SK-N-SH (cell line): ENCODE measurements at regions not wholly inside any gene's neighbourhood (a gene's known extent, or its start where the extent isn't known, plus 50 kb on each side); places are given as distances from the start of the nearest gene placed in this dataset.

Experiments
- CTCF ChIA-PET: fragments of 300-600, 350-600 bp; formaldehyde crosslinking; extraction: SDS; loops from one replicate; lab custom pipeline; 2021; lab: Yijun Ruan, JAX
- POLR2A ChIA-PET: fragments of 350-600 bp; sonication (Branson Sonifier 250); formaldehyde crosslinking; extraction: SDS; loops from one replicate; lab custom pipeline; 2020; ENCODE audit warnings: antibody characterized with exemption, inconsistent platforms; lab: Yijun Ruan, JAX
- DNase-seq: peaks from one replicate; pipeline ENCODE4 v3.0.0; 2012
- H2AFZ ChIP-seq: fragments of 200-600 bp; sonication (generic); 2 replicates; pipeline ENCODE4 v1.8.1; 2016; ENCODE audit warnings: antibody characterized with exemption, mild to moderate bottlenecking, low read depth
- H3F3A ChIP-seq: fragments of 200-600 bp; sonication (generic); replicated peaks from 2 replicates; pipeline ENCODE3; 2016; ENCODE audit warnings: antibody characterized with exemption, mild to moderate bottlenecking; ENCODE audit not compliant: insufficient read depth
- H3K27ac ChIP-seq, 2 experiments: fragments of 200-500 bp in 1 of 2; fragments of 200-600 bp in 1 of 2; sonication (Bioruptor generic) in 1 of 2; sonication (generic), shearing (Covaris generic) in 1 of 2; 2 replicates each; pipeline versions ENCODE4 v1.5.1 to v1.6.1; 2014 to 2016; ENCODE audit warnings: low read depth in 2 of 2, inconsistent platforms in 1 of 2, low read length in 1 of 2, mild to moderate bottlenecking in 1 of 2, mixed read lengths in 1 of 2
- H3K27me3 ChIP-seq: fragments of 200-600 bp; sonication (generic), shearing (Covaris generic); 2 replicates; pipeline ENCODE4 v1.6.1; 2016; ENCODE audit warnings: mixed run types; ENCODE audit not compliant: insufficient read depth
- H3K36me3 ChIP-seq, 2 experiments: fragments of 200-500 bp in 1 of 2; fragments of 200-600 bp in 1 of 2; sonication (Bioruptor generic) in 1 of 2; sonication (generic) in 1 of 2; replicated peaks in 1 of 2; 2 replicates each; pipeline versions ENCODE3 to v1.5.1; 2014 to 2016; ENCODE audit warnings: low read length in 1 of 2, mild to moderate bottlenecking in 1 of 2; ENCODE audit not compliant: insufficient read depth in 2 of 2, control insufficient read depth in 1 of 2
- H3K4me1 ChIP-seq, 2 experiments: fragments of 200-500 bp in 1 of 2; fragments of 200-600 bp in 1 of 2; sonication (Bioruptor generic) in 1 of 2; sonication (generic), shearing (Covaris generic) in 1 of 2; 2 replicates each; pipeline versions ENCODE4 v1.5.1 to v1.6.1; 2014 to 2016; ENCODE audit warnings: low read depth in 1 of 2, low read length in 1 of 2, mixed run types in 1 of 2; ENCODE audit not compliant: insufficient read depth in 2 of 2, control insufficient read depth in 1 of 2
- H3K4me2 ChIP-seq: fragments of 200-600 bp; sonication (generic), shearing (Covaris generic); 2 replicates; pipeline ENCODE4 v1.6.1; 2017; ENCODE audit warnings: mixed run types
- H3K4me3 ChIP-seq, 2 experiments: fragments of 200-500 bp in 1 of 2; fragments of 200-600 bp in 1 of 2; sonication (Bioruptor generic) in 1 of 2; sonication (generic), shearing (Covaris generic) in 1 of 2; 2 replicates each; pipeline versions ENCODE4 v1.5.1 to v1.8.1; 2014 to 2016; ENCODE audit warnings: low read depth in 2 of 2, inconsistent platforms in 1 of 2, low read length in 1 of 2, mild to moderate bottlenecking in 1 of 2, mixed read lengths in 1 of 2, moderate library complexity in 1 of 2
- H3K79me2 ChIP-seq: fragments of 200-600 bp; sonication (generic); 2 replicates; pipeline ENCODE4 v1.8.1; 2017; ENCODE audit warnings: mild to moderate bottlenecking; ENCODE audit not compliant: insufficient read depth
- H3K9ac ChIP-seq: fragments of 200-600 bp; sonication (generic); 2 replicates; pipeline ENCODE4 v1.6.1; 2017; ENCODE audit warnings: mixed run types
- H3K9me2 ChIP-seq: fragments of 200-600 bp; sonication (generic); 2 replicates; pipeline ENCODE4 v1.6.1; 2017; ENCODE audit warnings: mixed run types
- H3K9me3 ChIP-seq: fragments of 200-600 bp; sonication (generic); 2 replicates; pipeline ENCODE4 v1.6.1; 2017; ENCODE audit warnings: mixed run types, mild to moderate bottlenecking, moderate library complexity
- H4K20me1 ChIP-seq: fragments of 200-600 bp; sonication (generic); 2 replicates; pipeline ENCODE4 v1.6.1; 2017; ENCODE audit warnings: mild to moderate bottlenecking, mixed run types; ENCODE audit not compliant: insufficient read depth
- ELF1 ChIP-seq: IDR thresholded peaks from 2 replicates; pipeline ENCODE4 v1.4.0; 2012
- EP300 ChIP-seq, 2 experiments: IDR thresholded peaks; 2 replicates each; pipeline versions ENCODE4 v1.4.0 to v1.6.1; 2012; ENCODE audit warnings: borderline replicate concordance in 1 of 2, low read depth in 1 of 2, low read length in 1 of 2
- EZH2phosphoT487 ChIP-seq: fragments of 200-600 bp; sonication (generic); IDR thresholded peaks from 2 replicates; pipeline ENCODE4 v1.6.1; 2017; ENCODE audit warnings: low read depth, mixed run types, mild to moderate bottlenecking, antibody characterized with exemption, moderate library complexity, borderline replicate concordance
- FOXJ3 ChIP-seq: sonication (generic); formaldehyde crosslinking; IDR thresholded peaks from 2 replicates; pipeline ENCODE4 v1.5.1; 2020; ENCODE audit warnings: mild to moderate bottlenecking, missing genetic modification reagents
- GABPA ChIP-seq: IDR thresholded peaks from 2 replicates; pipeline ENCODE4 v1.4.0; 2012; ENCODE audit warnings: low read depth, mild to moderate bottlenecking
- GATA2 ChIP-seq: sonication (generic); formaldehyde crosslinking; IDR thresholded peaks from 2 replicates; pipeline ENCODE4 v1.5.0; 2020; ENCODE audit warnings: mild to moderate bottlenecking, missing genetic modification reagents
- MEF2A ChIP-seq: IDR thresholded peaks from 2 replicates; pipeline ENCODE4 v1.4.0; 2012; ENCODE audit warnings: low read depth, borderline replicate concordance
- NFIC ChIP-seq: IDR thresholded peaks from 2 replicates; pipeline ENCODE4 v1.4.0; 2012; ENCODE audit warnings: borderline replicate concordance
- NRF1 ChIP-seq: IDR thresholded peaks from 2 replicates; pipeline ENCODE4 v1.6.1; 2012; ENCODE audit warnings: low read depth, mild to moderate bottlenecking, low read length
- RCOR1 ChIP-seq: fragments of 150-350 bp; IDR thresholded peaks from 2 replicates; pipeline ENCODE4 v1.6.1; 2017; ENCODE audit warnings: antibody characterized with exemption, low read length
- RFX5 ChIP-seq: IDR thresholded peaks from 2 replicates; pipeline ENCODE4 v1.6.1; 2012; ENCODE audit warnings: mild to moderate bottlenecking, improper control_type of control experiment, low read length
- RXRA ChIP-seq: IDR thresholded peaks from 2 replicates; pipeline ENCODE4 v1.4.0; 2012; ENCODE audit warnings: low read depth, mild to moderate bottlenecking, borderline replicate concordance
- SIN3A ChIP-seq: IDR thresholded peaks from 2 replicates; pipeline ENCODE4 v1.6.1; 2012; ENCODE audit warnings: low read depth, mild to moderate bottlenecking, low read length, moderate library complexity, borderline replicate concordance
- SMC3 ChIP-seq: IDR thresholded peaks from 2 replicates; pipeline ENCODE4 v1.6.1; 2012; ENCODE audit warnings: low read depth, low read length, improper control_type of control experiment
- TCF12 ChIP-seq: IDR thresholded peaks from 2 replicates; pipeline ENCODE4 v1.4.0; 2012
- TEAD4 ChIP-seq: IDR thresholded peaks from 2 replicates; pipeline ENCODE4 v1.4.0; 2012; ENCODE audit warnings: mild to moderate bottlenecking, borderline replicate concordance; ENCODE audit not compliant: insufficient read depth
- YY1 ChIP-seq: IDR thresholded peaks from 2 replicates; pipeline ENCODE4 v1.4.0; 2012; ENCODE audit warnings: low read depth, mild to moderate bottlenecking
- WGBS: methylation state at CpG from one replicate; pipeline ENCODE4 v1.1.6; 2017; ENCODE audit warnings: low lambda C conversion rate; 5-methylcytosine and 5-hydroxymethylcytosine counted together
- TF ChIP-seq, protein P1 (sequence below): IDR thresholded peaks from 2 replicates; pipeline ENCODE4 v1.4.0; 2012; ENCODE audit warnings: low read depth, borderline replicate concordance
- TF ChIP-seq, protein P2 (sequence below): IDR thresholded peaks from 2 replicates; pipeline ENCODE4 v1.4.0; 2012; ENCODE audit warnings: low read depth
- TF ChIP-seq, protein P3 (sequence below): IDR thresholded peaks from 2 replicates; pipeline ENCODE4; 2012
- TF ChIP-seq, protein P4 (sequence below): fragments of 150-350 bp; IDR thresholded peaks from 2 replicates; pipeline ENCODE4 v1.6.1; 2016; ENCODE audit warnings: mild to moderate bottlenecking, low read depth, low read length
- TF ChIP-seq, protein P5 (sequence below): IDR thresholded peaks from 2 replicates; pipeline ENCODE4 v1.6.1; 2012; ENCODE audit warnings: mild to moderate bottlenecking, low read depth, low read length, moderate library complexity

DNA sequence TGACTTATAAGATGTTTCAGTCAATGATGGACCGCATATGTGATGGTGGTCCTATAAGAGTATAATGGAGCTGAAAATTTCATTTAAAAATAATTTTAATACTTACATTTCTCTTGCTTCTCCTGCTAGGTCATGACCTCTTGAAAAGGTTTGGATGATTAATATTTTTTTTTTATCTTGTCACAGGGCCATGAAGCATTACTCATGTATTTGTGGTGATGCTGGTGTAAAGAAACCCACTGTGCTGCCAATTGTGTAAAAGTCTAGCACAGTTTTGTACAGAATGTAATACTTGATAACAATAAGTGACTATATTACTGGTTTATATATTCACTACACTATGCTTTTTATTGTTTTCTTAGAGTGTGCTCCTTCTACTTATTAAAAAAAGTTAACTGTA lies 124.2 kb upstream of the CELF4 start:
- Histone ChIP-seq H3F3A (no peaks in the 10 kb centered on the region), H3K27me3 (no peaks in the 10 kb centered on the region), H3K79me2 (no peaks in the 10 kb centered on the region), H2AFZ (no peak overlapping the region), H3K4me3 (no peak overlapping the region), H3K9me3 (no peaks in the 10 kb centered on the region), H3K27ac (no peak overlapping the region), H3K9ac (no peak overlapping the region), H3K36me3 (no peaks in the 10 kb centered on the region), H4K20me1 (no peaks in the 10 kb centered on the region), H3K9me2 (no peaks in the 10 kb centered on the region), H3K4me2 (no peak overlapping the region), H3K4me1 (no peaks in the 10 kb centered on the region)
- WGBS = 90% methylated on average over 1 of the region's 1 CpG
- ChIA-PET CTCF (interaction anchor here (1.0 kb wide), 1 partner anchor 89 kb away, joined by 3 read pairs; no protein-coding TSS in a partner anchor), POLR2A (no interaction called here)
- no peak for DNase-seq
- TF ChIP-seq ELF1 = no peak
- no peak for TF ChIP-seq YY1
- TF ChIP-seq RCOR1 = no peak
- no peak for TF ChIP-seq SMC3
- no peak for TF ChIP-seq MEF2A
- TF ChIP-seq GABPA = no peak
- TF ChIP-seq FOXJ3 (CRISPR knock-in tag) = no peak
- TF ChIP-seq NFIC = no peak
- TF ChIP-seq TEAD4 = no peak
- TF ChIP-seq RFX5 = no peak
- no peak for TF ChIP-seq EZH2phosphoT487
- TF ChIP-seq, protein P1, sequence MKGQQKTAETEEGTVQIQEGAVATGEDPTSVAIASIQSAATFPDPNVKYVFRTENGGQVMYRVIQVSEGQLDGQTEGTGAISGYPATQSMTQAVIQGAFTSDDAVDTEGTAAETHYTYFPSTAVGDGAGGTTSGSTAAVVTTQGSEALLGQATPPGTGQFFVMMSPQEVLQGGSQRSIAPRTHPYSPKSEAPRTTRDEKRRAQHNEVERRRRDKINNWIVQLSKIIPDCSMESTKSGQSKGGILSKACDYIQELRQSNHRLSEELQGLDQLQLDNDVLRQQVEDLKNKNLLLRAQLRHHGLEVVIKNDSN = no peak
- TF ChIP-seq, protein P2, sequence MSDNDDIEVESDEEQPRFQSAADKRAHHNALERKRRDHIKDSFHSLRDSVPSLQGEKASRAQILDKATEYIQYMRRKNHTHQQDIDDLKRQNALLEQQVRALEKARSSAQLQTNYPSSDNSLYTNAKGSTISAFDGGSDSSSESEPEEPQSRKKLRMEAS = no peak
- no peak for TF ChIP-seq SIN3A
- TF ChIP-seq TCF12 = no peak
- TF ChIP-seq EP300 (IDR thresholded peaks at IDR 0.05; ENCODE audit: borderline replicate concordance in 1 of 2, low read depth in 1 of 2, low read length in 1 of 2) = no peak

DNA sequence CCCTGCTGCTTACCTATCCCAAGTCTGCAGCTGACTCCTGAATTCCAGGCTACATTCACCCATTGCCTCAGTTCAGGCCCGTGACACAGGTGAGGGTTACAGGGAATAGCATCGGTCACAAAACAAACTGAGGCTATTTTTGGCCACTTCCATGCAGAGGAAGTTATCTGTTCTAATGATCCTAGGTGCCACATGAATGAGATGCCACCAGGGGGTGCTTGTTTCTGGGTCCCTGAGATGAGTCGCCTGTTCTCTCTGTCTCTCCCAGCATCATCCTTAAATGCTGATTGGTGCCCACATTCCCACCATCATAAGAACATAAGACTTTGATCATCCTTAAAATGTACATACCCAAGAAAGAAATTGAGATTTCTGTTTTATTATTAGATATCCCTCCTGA lies 119.0 kb upstream of the CELF4 start:
- H3K4me3 ChIP-seq = no peak overlapping the region
- TF ChIP-seq, protein P1 = no peak
- TF ChIP-seq GATA2 (CRISPR knock-in tag) (no peak), TEAD4 (no peak), RXRA (no peak), SIN3A (no peak), MEF2A (no peak), NRF1 (no peak), YY1 (no peak), NFIC (no peak)
- TF ChIP-seq, protein P3, sequence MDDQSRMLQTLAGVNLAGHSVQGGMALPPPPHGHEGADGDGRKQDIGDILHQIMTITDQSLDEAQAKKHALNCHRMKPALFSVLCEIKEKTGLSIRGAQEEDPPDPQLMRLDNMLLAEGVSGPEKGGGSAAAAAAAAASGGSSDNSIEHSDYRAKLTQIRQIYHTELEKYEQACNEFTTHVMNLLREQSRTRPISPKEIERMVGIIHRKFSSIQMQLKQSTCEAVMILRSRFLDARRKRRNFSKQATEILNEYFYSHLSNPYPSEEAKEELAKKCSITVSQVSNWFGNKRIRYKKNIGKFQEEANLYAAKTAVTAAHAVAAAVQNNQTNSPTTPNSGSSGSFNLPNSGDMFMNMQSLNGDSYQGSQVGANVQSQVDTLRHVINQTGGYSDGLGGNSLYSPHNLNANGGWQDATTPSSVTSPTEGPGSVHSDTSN = no peak
- TF ChIP-seq, protein P4, sequence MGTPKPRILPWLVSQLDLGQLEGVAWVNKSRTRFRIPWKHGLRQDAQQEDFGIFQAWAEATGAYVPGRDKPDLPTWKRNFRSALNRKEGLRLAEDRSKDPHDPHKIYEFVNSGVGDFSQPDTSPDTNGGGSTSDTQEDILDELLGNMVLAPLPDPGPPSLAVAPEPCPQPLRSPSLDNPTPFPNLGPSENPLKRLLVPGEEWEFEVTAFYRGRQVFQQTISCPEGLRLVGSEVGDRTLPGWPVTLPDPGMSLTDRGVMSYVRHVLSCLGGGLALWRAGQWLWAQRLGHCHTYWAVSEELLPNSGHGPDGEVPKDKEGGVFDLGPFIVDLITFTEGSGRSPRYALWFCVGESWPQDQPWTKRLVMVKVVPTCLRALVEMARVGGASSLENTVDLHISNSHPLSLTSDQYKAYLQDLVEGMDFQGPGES = no peak
- TF ChIP-seq, protein P5, sequence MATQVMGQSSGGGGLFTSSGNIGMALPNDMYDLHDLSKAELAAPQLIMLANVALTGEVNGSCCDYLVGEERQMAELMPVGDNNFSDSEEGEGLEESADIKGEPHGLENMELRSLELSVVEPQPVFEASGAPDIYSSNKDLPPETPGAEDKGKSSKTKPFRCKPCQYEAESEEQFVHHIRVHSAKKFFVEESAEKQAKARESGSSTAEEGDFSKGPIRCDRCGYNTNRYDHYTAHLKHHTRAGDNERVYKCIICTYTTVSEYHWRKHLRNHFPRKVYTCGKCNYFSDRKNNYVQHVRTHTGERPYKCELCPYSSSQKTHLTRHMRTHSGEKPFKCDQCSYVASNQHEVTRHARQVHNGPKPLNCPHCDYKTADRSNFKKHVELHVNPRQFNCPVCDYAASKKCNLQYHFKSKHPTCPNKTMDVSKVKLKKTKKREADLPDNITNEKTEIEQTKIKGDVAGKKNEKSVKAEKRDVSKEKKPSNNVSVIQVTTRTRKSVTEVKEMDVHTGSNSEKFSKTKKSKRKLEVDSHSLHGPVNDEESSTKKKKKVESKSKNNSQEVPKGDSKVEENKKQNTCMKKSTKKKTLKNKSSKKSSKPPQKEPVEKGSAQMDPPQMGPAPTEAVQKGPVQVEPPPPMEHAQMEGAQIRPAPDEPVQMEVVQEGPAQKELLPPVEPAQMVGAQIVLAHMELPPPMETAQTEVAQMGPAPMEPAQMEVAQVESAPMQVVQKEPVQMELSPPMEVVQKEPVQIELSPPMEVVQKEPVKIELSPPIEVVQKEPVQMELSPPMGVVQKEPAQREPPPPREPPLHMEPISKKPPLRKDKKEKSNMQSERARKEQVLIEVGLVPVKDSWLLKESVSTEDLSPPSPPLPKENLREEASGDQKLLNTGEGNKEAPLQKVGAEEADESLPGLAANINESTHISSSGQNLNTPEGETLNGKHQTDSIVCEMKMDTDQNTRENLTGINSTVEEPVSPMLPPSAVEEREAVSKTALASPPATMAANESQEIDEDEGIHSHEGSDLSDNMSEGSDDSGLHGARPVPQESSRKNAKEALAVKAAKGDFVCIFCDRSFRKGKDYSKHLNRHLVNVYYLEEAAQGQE = no peak
- no peak overlapping the region for H3K4me2 ChIP-seq
- H3K9me3 ChIP-seq = no peaks in the 10 kb centered on the region
- WGBS = 50% methylated on average over 3 of the region's 3 CpGs
- no peak for DNase-seq
- H3K4me1 ChIP-seq = no peaks in the 10 kb centered on the region
- no peaks in the 10 kb centered on the region for H3K36me3 ChIP-seq
- no peaks in the 10 kb centered on the region for H3K79me2 ChIP-seq
- no peaks in the 10 kb centered on the region for H3F3A ChIP-seq
- no peak overlapping the region for H2AFZ ChIP-seq
- CTCF ChIA-PET = no interaction called here
- H3K9me2 ChIP-seq = no peaks in the 10 kb centered on the region
- H3K9ac ChIP-seq = no peak overlapping the region
- H3K27ac ChIP-seq = no peak overlapping the region
- POLR2A ChIA-PET = no interaction called here
- H4K20me1 ChIP-seq = no peaks in the 10 kb centered on the region
- no peaks in the 10 kb centered on the region for H3K27me3 ChIP-seq
